GM23338 (cell line): ENCODE measurements at regions not wholly inside any gene's neighbourhood (a gene's known extent, or its start where the extent isn't known, plus 50 kb on each side); places are given as distances from the start of the nearest gene placed in this dataset.

Source experiments
- ATAC-seq: fragments of 200-7000 bp; cut with Tn5 transposase; 3 replicates; pipeline ENCODE4 v1.9.1; 2020
- DNase-seq: peaks from one replicate; pipeline ENCODE4 v3.0.0-alpha.2; 2015; ENCODE audit warnings: low spot score
- H2AFZ ChIP-seq: fragments of 200-600 bp; sonication (generic); 2 replicates; pipeline ENCODE4 v1.8.0; 2016; ENCODE audit warnings: antibody characterized with exemption, mild to moderate bottlenecking, moderate library complexity
- H3F3A ChIP-seq: fragments of 200-600 bp; sonication (generic); replicated peaks from 2 replicates; pipeline ENCODE4 v1.8.0; 2017; ENCODE audit warnings: antibody characterized with exemption, mixed run types, low read depth
- H3K27ac ChIP-seq: fragments of 200-600 bp; sonication (generic); 2 replicates; pipeline ENCODE4 v1.6.1; 2016; ENCODE audit warnings: low read depth
- H3K27me3 ChIP-seq: fragments of 200-600 bp; sonication (generic); 2 replicates; pipeline ENCODE4 v1.8.0; 2016; ENCODE audit warnings: mild to moderate bottlenecking, mixed run types, moderate library complexity; ENCODE audit not compliant: insufficient read depth
- H3K36me3 ChIP-seq: fragments of 200-600 bp; sonication (generic); 2 replicates; pipeline ENCODE4 v1.8.0; 2016; ENCODE audit warnings: mild to moderate bottlenecking; ENCODE audit not compliant: insufficient read depth
- H3K4me1 ChIP-seq: fragments of 200-600 bp; sonication (generic); 2 replicates; pipeline ENCODE4 v1.8.0; 2016; ENCODE audit warnings: mild to moderate bottlenecking, moderate library complexity; ENCODE audit not compliant: insufficient read depth
- H3K4me2 ChIP-seq: fragments of 200-600 bp; sonication (generic); 2 replicates; pipeline ENCODE4 v1.7.1; 2017; ENCODE audit warnings: mixed run types
- H3K4me3 ChIP-seq: fragments of 200-600 bp; sonication (generic); 2 replicates; pipeline ENCODE4 v1.6.1; 2016; ENCODE audit warnings: mixed run types
- H3K79me2 ChIP-seq: fragments of 200-600 bp; sonication (generic); replicated peaks from 2 replicates; pipeline ENCODE4 v1.8.0; 2017; ENCODE audit warnings: mild to moderate bottlenecking; ENCODE audit not compliant: insufficient read depth
- H3K9me2 ChIP-seq: fragments of 200-600 bp; sonication (generic); 2 replicates; pipeline ENCODE4 v1.8.0; 2017; ENCODE audit not compliant: insufficient read depth
- H4K20me1 ChIP-seq: fragments of 200-600 bp; sonication (generic); replicated peaks from 2 replicates; pipeline ENCODE4 v1.8.0; 2017; ENCODE audit warnings: mild to moderate bottlenecking; ENCODE audit not compliant: insufficient read depth
- H3K27ac Mint-ChIP-seq: 2 replicates; pipeline ENCODE4 v1.8.0; 2020; ENCODE audit warnings: inconsistent platforms, mild to moderate bottlenecking, moderate library complexity, mixed read lengths
- H3K27me3 Mint-ChIP-seq: 3 replicates; pipeline ENCODE4 v1.8.0; 2022; ENCODE audit warnings: low read depth, mild to moderate bottlenecking, moderate library complexity, mixed read lengths, inconsistent platforms; ENCODE audit not compliant: insufficient read depth, poor library complexity
- H3K36me3 Mint-ChIP-seq: 3 replicates; pipeline ENCODE4 v1.8.0; 2021; ENCODE audit warnings: low read depth, mild to moderate bottlenecking, inconsistent platforms, moderate library complexity, mixed read lengths
- H3K4me1 Mint-ChIP-seq: 3 replicates; pipeline ENCODE4 v1.8.0; 2020; ENCODE audit warnings: mild to moderate bottlenecking, inconsistent platforms, mixed read lengths
- H3K4me3 Mint-ChIP-seq: 3 replicates; pipeline ENCODE4 v1.8.0; 2021; ENCODE audit warnings: moderate library complexity, mild to moderate bottlenecking, inconsistent platforms, mixed read lengths
- H3K9me3 Mint-ChIP-seq: 3 replicates; pipeline ENCODE4 v1.8.0; 2020; ENCODE audit warnings: moderate library complexity, mild to moderate bottlenecking, inconsistent platforms, mixed read lengths
- CREB1 ChIP-seq: fragments of 250-450 bp; sonication (Bioruptor Pico); IDR thresholded peaks from 2 replicates; pipeline ENCODE4 v1.5.0; 2020; ENCODE audit warnings: low read depth, mild to moderate bottlenecking, moderate library complexity
- CTCF ChIP-seq, 2 experiments: fragments of 200-600 bp in 1 of 2; sonication (generic) in 1 of 2; conservative IDR thresholded peaks; 2 replicates each; pipeline versions ENCODE4 v1.5.1 to v1.6.1; 2016 to 2017; ENCODE audit warnings: antibody characterized with exemption in 2 of 2, low read depth in 2 of 2, mild to moderate bottlenecking in 2 of 2, moderate library complexity in 1 of 2
- ETS1 ChIP-seq: IDR thresholded peaks from 2 replicates; pipeline ENCODE4 v1.6.1; 2016; ENCODE audit warnings: antibody characterized with exemption
- EZH2 ChIP-seq: fragments of 200-600 bp; sonication (generic); IDR thresholded peaks from one replicate; pipeline ENCODE4 v1.8.0; 2017; ENCODE audit warnings: antibody characterized with exemption, mild to moderate bottlenecking, low read depth; ENCODE audit not compliant: unreplicated experiment
- NANOG ChIP-seq: IDR thresholded peaks from 2 replicates; pipeline ENCODE4 v1.6.1; 2016; ENCODE audit warnings: antibody characterized with exemption, borderline replicate concordance
- POLR2AphosphoS5 ChIP-seq: IDR thresholded peaks from 2 replicates; pipeline ENCODE4 v1.6.1; 2016; ENCODE audit warnings: antibody characterized with exemption, low read depth
- ZNF114 ChIP-seq: fragments of 250-450 bp; sonication (Bioruptor Pico); IDR thresholded peaks from 2 replicates; pipeline ENCODE4 v1.5.0; 2020; ENCODE audit warnings: mild to moderate bottlenecking, moderate library complexity
- ZNF331 ChIP-seq: fragments of 250-450 bp; sonication (Bioruptor Pico); IDR thresholded peaks from 2 replicates; pipeline ENCODE4 v1.5.0; 2020; ENCODE audit warnings: low read depth, mild to moderate bottlenecking, moderate library complexity
- ZNF462 ChIP-seq: fragments of 250-450 bp; sonication (Bioruptor Pico); IDR thresholded peaks from 2 replicates; pipeline ENCODE4 v1.5.0; 2020; ENCODE audit warnings: mild to moderate bottlenecking, moderate library complexity

- no peak for TF ChIP-seq ZNF462 (CRISPR knock-in tag)
- TF ChIP-seq CREB1 (CRISPR knock-in tag), result no peak
- TF ChIP-seq EZH2, result no peak
These were observed 339.2 kb upstream of the PIK3R1 start (continued) for GRCh38 chr5:67876371-67876770.

GRCh38 chr5:67875601-67876000 lies 340.0 kb upstream of the PIK3R1 start:
- Histone ChIP-seq H3K27me3 (no peaks in the 10 kb centered on the region), H3K36me3 (no peaks in the 10 kb centered on the region), H3K4me3 (no peak overlapping the region), H3K4me2 (no peak overlapping the region), H3K27ac (no peak overlapping the region), H3K4me1 (no peaks in the 10 kb centered on the region), H3K9me2 (0 out of 2 replicates have a peak, but pooled peaks cover 4% of the 10 kb centered on the region), H2AFZ (no peak overlapping the region), H3F3A (no peaks in the 10 kb centered on the region), H4K20me1 (no peaks in the 10 kb centered on the region), H3K79me2 (no peaks in the 10 kb centered on the region)
- H3K4me3 Mint-ChIP-seq, result no peak overlapping the region
- H3K27me3 Mint-ChIP-seq, result no peaks in the 10 kb centered on the region
- no peak overlapping the region for H3K27ac Mint-ChIP-seq
- no peaks in the 10 kb centered on the region for H3K36me3 Mint-ChIP-seq
- ATAC-seq (no peak), DNase-seq (no peak)
- H3K9me3 Mint-ChIP-seq, result no peaks in the 10 kb centered on the region
- H3K4me1 Mint-ChIP-seq, result no peaks in the 10 kb centered on the region
- no peak for TF ChIP-seq POLR2AphosphoS5
- no peak for TF ChIP-seq NANOG
- TF ChIP-seq CTCF (conservative IDR thresholded peaks at IDR 0.05; ENCODE audit: low read depth in 2 of 2), result no peak
- no peak for TF ChIP-seq ETS1
- no peak for TF ChIP-seq ZNF114
- no peak for TF ChIP-seq ZNF331 (CRISPR knock-in tag)
